ENCODE measurements at regions not wholly inside any gene's neighbourhood (a gene's known extent, or its start where the extent isn't known, plus 50 kb on each side); places are given as distances from the start of the nearest gene placed in this dataset.
"Not testable (repeated sequence)": the region's sequence is repeated elsewhere in the genome, so short reads cannot be mapped to it uniquely, and the experiment has no call there.

DNA sequence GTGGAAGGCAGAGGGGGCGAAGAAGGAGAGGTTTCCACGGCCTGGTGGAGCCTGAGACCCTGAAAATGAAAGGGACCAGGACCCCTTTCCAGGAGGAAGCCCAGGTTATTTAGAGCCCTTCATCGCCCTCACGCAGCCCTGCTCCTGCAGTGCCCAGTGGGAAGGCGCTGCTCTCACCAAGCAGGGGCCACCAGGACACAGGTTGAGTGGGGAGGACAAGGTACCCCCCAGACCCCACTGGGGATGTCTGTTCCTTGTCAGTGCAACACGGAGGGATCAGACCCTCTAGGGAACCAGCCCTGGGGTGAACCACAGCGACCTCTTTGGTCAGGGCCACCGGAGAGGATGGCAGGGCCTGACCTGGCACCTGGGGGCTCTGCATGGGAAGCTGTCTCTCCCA is 163.9 kb downstream of the C16orf95 start:
- Mint-ChIP-seq H3K9me3 (peaks cover 20% of the 10 kb centered on the region), H3K4me1 (ENCODE audit: low read depth) (no peaks in the 10 kb centered on the region), H3K4me3 (ENCODE audit: low read depth) (no peak overlapping the region), H3K36me3 (ENCODE audit: low read depth) (no peaks in the 10 kb centered on the region), H3K27ac (no peak overlapping the region), H3K27me3 (ENCODE audit: low read depth) (no peaks in the 10 kb centered on the region)
- intact Hi-C loops (cut with micrococcal nuclease), result no loop called here
- no peak for DNase-seq (ENCODE audit: low spot score)

DNA sequence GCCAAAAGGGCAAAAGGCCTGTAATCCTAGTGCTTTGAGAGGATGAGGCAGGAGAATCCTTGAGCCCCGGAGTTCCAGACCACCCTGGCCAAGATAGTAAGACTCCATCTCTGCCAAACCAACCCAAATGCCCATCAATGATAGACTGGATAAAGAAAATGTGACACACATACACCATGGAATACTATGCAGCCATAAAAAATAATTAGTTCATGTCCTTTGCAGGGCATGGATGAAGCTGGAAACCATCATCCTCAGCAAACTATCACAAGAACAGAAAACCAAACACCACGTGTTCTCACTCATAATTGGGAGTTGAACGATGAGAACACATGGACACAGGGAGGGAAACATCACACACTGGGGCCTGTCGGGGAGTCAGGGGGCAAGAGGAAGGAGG is 161.9 kb downstream of the C16orf95 start:
- DNase-seq (ENCODE audit: low spot score); H3K27ac Mint-ChIP-seq; H3K4me1 Mint-ChIP-seq (ENCODE audit: low read depth); intact Hi-C loops (cut with micrococcal nuclease); H3K4me3 Mint-ChIP-seq (ENCODE audit: low read depth); H3K27me3 Mint-ChIP-seq (ENCODE audit: low read depth); H3K36me3 Mint-ChIP-seq (ENCODE audit: low read depth): not testable (repeated sequence)
- H3K9me3 Mint-ChIP-seq, result peaks cover 11% of the 10 kb centered on the region

DNA sequence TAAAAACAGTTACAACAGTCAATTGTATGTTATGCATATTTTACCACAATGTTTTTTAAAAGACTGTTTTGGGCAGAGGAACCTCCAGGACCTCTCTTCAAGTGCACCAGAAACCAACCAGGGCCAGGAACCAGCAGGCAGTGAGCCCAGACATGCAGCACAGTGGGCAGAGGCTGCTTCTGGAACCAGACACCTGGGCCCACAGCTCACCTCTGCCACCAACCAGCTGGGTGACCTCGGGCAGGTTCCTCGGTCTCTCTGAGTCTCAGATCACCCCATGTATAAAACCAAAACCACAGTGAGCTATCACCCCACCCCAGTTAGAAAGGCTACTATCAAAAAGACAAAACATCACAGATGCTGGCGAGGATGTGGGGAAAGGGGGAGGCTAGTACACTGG is 161.0 kb downstream of the C16orf95 start:
- Mint-ChIP-seq H3K27me3 (ENCODE audit: low read depth) (no peaks in the 10 kb centered on the region), H3K4me1 (ENCODE audit: low read depth) (no peaks in the 10 kb centered on the region), H3K4me3 (ENCODE audit: low read depth) (no peak overlapping the region), H3K36me3 (ENCODE audit: low read depth) (no peaks in the 10 kb centered on the region), H3K9me3 (peaks cover 11% of the 10 kb centered on the region), H3K27ac (no peak overlapping the region)
- no peak for DNase-seq (ENCODE audit: low spot score)
- intact Hi-C loops (cut with micrococcal nuclease), result no loop called here

DNA sequence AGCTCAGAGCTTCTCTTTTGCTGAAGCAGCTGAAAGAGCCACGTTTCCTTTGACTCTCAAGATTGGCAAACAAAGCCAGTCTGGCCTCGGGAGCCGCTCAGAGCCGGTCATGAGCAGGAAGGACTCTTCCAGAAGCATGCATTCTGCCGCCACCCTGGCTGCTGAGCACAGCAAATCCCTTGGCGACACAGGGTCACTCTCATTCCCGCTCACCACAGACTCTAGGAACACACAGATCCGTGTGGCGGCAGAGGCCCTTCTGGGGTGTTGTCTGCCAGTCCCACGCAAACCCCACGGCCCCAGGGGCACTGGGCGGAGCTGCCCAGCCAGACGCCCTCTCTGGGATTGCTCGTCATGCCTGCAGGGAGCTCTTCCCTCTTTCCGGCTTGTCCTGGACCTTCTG is 157.0 kb downstream of the C16orf95 start:
- H3K36me3 Mint-ChIP-seq (ENCODE audit: low read depth), result no peaks in the 10 kb centered on the region
- no peak overlapping the region for H3K4me3 Mint-ChIP-seq (ENCODE audit: low read depth)
- H3K4me1 Mint-ChIP-seq (ENCODE audit: low read depth), result no peaks in the 10 kb centered on the region
- H3K27me3 Mint-ChIP-seq (ENCODE audit: low read depth), result no peaks in the 10 kb centered on the region
- intact Hi-C loops (cut with micrococcal nuclease), result no loop called here
- H3K27ac Mint-ChIP-seq, result no peak overlapping the region
- DNase-seq (ENCODE audit: low spot score), result no peak
- peaks cover 4% of the 10 kb centered on the region for H3K9me3 Mint-ChIP-seq

DNA sequence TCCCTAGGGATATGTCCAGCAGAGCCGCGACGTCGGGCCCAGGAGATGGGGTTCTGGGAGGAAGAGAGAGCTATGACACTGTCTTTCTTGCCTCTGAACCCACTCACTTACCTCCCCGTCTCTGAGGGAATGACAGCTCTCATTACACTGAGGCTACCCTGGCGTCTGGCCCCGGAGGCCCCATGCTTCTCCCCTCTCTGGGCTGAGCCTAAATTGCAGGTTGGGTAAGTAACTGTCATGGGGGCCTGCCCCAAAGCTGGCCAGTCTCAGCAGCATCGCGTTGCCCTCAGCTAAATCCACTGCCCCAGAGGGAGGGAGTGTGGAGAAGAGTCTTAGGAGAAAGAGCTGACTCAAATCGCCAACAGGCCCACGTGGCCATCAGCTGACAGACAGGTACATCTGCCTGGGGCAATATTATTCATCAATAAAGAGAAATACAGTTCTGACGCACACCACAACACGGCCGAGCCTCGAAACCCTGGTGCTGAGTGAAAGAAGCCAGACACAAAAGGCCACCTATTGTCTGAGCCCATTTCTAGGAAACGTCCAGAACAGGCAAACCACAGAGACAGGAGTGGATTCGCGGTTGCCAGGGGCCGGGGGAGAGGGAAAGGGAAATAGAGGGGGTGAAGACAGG is 156.4 kb downstream of the C16orf95 start:
- no peak overlapping the region for H3K27ac Mint-ChIP-seq
- no peak for DNase-seq (ENCODE audit: low spot score)
- H3K4me3 Mint-ChIP-seq (ENCODE audit: low read depth), result no peak overlapping the region
- H3K36me3 Mint-ChIP-seq (ENCODE audit: low read depth), result no peaks in the 10 kb centered on the region
- no peaks in the 10 kb centered on the region for H3K27me3 Mint-ChIP-seq (ENCODE audit: low read depth)
- H3K4me1 Mint-ChIP-seq (ENCODE audit: low read depth), result no peaks in the 10 kb centered on the region
- intact Hi-C loops (cut with micrococcal nuclease), result no loop called here
- peaks cover 4% of the 10 kb centered on the region for H3K9me3 Mint-ChIP-seq

DNA sequence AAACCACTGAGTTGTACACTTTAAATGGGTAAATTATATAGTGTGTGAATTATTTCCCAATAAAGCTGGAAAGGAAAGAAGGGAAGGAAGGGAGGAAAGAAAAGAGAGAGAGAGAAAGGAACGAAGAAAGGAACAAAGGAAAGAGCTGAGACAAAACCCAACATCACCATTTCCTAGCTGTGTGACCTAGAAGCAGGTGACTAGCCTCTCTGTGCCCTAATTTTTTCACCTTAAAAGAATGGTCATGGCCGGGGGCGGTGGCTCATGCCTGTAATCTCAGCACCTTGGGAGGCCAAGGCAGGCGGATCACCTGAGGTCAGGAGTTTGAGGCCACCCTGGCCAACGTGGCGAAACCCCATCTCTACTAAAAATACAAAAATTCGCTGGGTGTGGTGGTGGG is 155.8 kb downstream of the C16orf95 start:
- H3K4me3 Mint-ChIP-seq (ENCODE audit: low read depth); H3K27me3 Mint-ChIP-seq (ENCODE audit: low read depth); DNase-seq (ENCODE audit: low spot score); H3K36me3 Mint-ChIP-seq (ENCODE audit: low read depth); H3K27ac Mint-ChIP-seq; intact Hi-C loops (cut with micrococcal nuclease); H3K4me1 Mint-ChIP-seq (ENCODE audit: low read depth); H3K9me3 Mint-ChIP-seq: not testable (repeated sequence)

DNA sequence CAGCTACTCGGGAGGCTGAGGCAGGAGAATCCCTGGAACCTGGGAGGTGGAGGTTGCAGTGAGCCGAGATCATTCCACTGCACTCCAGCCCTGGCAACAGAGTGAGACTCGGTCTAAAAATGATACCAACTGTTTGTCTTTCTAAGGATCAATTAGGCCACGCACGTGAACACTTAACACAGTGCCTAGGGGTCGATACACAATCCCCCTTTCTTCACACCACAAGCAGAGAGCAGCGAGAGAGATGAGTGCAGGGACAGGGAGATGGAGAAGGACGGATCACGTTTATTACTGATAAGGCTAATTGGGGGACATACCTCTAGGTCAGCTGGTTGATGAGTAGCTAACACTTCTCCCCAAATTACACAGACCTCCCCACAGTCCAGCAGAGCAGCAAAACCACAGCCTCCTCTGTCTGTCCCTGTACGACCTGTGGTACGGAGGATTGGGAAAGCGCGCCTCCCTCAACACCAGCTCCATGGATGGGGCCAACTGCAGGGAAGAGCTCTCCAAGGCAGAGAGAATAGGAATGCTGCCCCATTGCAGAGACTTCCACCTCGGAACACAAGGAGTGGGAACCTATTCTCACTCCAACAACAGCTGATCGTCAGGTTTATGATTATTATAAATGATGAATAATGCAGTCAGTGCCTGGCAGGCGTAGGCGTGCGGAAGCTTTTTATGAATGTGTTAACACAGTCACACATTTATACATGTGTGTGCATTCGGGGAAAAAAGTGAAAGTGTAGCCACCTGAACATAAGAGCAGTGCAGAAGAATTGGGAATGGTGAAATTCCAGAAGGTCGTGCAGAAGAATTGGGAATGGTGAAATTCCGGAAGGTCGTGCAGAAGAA is 155.1 kb downstream of the C16orf95 start:
- H3K4me3 Mint-ChIP-seq (ENCODE audit: low read depth), result no peak overlapping the region
- no peaks in the 10 kb centered on the region for H3K27me3 Mint-ChIP-seq (ENCODE audit: low read depth)
- H3K9me3 Mint-ChIP-seq, result peaks cover 4% of the 10 kb centered on the region
- no peaks in the 10 kb centered on the region for H3K36me3 Mint-ChIP-seq (ENCODE audit: low read depth)
- no peaks in the 10 kb centered on the region for H3K4me1 Mint-ChIP-seq (ENCODE audit: low read depth)
- no peak for DNase-seq (ENCODE audit: low spot score)
- no peak overlapping the region for H3K27ac Mint-ChIP-seq
- intact Hi-C loops (cut with micrococcal nuclease), result no loop called here

DNA sequence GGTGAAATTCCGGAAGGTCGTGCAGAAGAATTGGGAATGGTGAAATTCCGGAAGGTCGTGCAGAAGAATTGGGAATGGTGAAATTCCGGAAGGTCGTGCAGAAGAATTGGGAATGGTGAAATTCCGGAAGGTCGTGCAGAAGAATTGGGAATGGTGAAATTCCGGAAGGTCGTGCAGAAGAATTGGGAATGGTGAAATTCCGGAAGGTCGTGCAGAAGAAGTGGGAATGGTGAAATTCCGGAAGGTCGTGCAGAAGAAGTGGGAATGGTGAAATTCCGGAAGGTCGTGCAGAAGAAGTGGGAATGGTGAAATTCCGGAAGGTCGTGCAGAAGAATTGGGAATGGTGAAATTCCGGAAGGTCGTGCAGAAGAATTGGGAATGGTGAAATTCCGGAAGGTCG is 154.4 kb downstream of the C16orf95 start:
- DNase-seq (ENCODE audit: low spot score); H3K27ac Mint-ChIP-seq; H3K4me3 Mint-ChIP-seq (ENCODE audit: low read depth); intact Hi-C loops (cut with micrococcal nuclease); H3K27me3 Mint-ChIP-seq (ENCODE audit: low read depth); H3K4me1 Mint-ChIP-seq (ENCODE audit: low read depth); H3K36me3 Mint-ChIP-seq (ENCODE audit: low read depth); H3K9me3 Mint-ChIP-seq: not testable (repeated sequence)

DNA sequence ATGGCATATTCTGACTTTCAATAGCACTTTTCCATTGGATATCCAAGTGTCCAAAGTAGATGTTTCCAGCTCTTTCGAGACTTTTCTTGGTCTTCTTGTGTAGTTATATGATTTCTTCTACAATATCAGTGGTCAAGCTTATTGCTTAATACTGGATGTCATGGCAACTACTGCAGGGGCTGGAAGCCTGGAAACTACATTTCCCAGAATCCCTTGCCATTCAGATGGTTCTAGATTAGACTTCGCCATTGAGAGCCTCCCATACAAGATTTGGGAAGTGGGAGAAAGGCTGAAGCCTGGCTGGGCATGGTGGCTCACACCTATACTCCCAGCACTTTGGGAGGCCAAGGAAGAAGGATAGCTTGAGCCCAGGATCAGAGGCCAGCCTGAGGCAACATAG is 153.6 kb downstream of the C16orf95 start:
- Mint-ChIP-seq H3K27me3 (ENCODE audit: low read depth) (no peaks in the 10 kb centered on the region), H3K4me1 (ENCODE audit: low read depth) (no peaks in the 10 kb centered on the region)
- no peak for DNase-seq (ENCODE audit: low spot score)

DNA sequence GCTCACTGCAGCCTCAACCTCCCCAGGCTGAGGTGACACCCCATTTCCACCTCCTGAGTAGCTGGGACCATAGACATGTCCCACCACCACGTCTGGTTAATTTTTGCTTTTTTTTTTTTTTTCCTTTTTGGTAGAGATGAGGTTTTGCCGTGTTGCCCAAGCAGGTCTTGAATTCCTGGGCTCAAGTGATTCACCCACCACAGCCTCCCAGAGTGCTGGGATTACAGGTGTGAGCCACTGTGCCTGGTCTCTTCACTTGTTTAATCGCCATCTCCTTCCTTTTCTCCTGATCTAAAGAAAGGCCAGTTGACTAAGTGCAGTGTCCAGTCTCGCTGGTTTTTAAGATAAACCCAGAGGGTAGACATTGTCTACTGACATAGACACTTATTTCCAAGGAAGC is 152.0 kb downstream of the C16orf95 start:
- Mint-ChIP-seq H3K36me3 (ENCODE audit: low read depth) (no peaks in the 10 kb centered on the region), H3K27me3 (ENCODE audit: low read depth) (no peaks in the 10 kb centered on the region), H3K27ac (no peak overlapping the region), H3K9me3 (peaks cover 4% of the 10 kb centered on the region), H3K4me1 (ENCODE audit: low read depth) (no peaks in the 10 kb centered on the region), H3K4me3 (ENCODE audit: low read depth) (no peak overlapping the region)
- DNase-seq (ENCODE audit: low spot score), result no peak
- intact Hi-C loops (cut with micrococcal nuclease), result no loop called here

More for the DNA sequence above, 153.6 kb downstream of the C16orf95 start:
- intact Hi-C loops (cut with micrococcal nuclease), result no loop called here
- Mint-ChIP-seq H3K27ac (no peak overlapping the region), H3K4me3 (ENCODE audit: low read depth) (no peak overlapping the region), H3K9me3 (peaks cover 4% of the 10 kb centered on the region), H3K36me3 (ENCODE audit: low read depth) (no peaks in the 10 kb centered on the region)

DNA sequence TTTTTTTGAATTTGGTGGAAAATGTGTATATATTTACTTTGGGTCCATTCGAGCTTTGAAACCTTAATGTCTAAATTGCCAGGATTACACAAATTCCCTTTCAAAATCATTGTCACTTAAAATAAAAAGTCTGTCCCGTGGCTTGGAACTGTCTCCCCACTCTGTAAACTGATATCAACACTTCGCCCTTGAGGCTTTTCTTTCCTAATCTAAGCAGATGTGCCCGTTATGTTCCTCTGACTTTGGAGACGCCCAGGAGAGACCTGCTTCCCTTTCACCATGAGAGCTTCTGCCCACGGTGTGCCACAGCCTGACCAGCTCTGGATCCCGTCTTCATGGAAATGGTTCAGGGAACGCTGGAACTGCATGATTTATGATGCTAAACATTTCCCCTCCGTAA is 151.3 kb downstream of the C16orf95 start:
- DNase-seq (ENCODE audit: low spot score), result no peak
- Mint-ChIP-seq H3K4me3 (ENCODE audit: low read depth) (no peak overlapping the region), H3K4me1 (ENCODE audit: low read depth) (no peaks in the 10 kb centered on the region), H3K36me3 (ENCODE audit: low read depth) (no peaks in the 10 kb centered on the region), H3K27me3 (ENCODE audit: low read depth) (no peaks in the 10 kb centered on the region), H3K27ac (no peak overlapping the region), H3K9me3 (peaks cover 4% of the 10 kb centered on the region)
- intact Hi-C loops (cut with micrococcal nuclease), result no loop called here

DNA sequence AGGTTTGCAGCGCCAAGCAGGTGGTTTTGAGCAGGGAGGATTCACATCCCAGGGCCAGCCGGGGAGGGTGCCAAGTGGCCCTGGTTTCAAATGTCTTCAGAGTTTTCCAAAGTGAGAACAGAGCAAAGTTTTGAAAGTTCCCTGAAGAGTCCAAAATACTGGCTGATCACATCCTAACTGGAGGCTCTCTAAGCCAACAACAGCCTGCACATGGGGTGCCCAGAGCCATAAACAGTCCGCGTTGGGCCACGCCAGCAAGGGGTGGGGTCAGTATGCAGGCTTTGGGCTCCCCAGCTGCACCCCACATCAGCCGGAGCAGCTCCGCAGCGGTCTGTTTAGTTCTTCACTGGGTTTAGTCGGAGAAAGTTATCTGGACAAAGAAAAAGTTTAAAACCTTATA is 150.9 kb downstream of the C16orf95 start:
- Mint-ChIP-seq H3K36me3 (ENCODE audit: low read depth) (no peaks in the 10 kb centered on the region), H3K9me3 (peaks cover 4% of the 10 kb centered on the region), H3K4me1 (ENCODE audit: low read depth) (no peaks in the 10 kb centered on the region), H3K27ac (no peak overlapping the region), H3K27me3 (ENCODE audit: low read depth) (no peaks in the 10 kb centered on the region), H3K4me3 (ENCODE audit: low read depth) (no peak overlapping the region)
- intact Hi-C loops (cut with micrococcal nuclease), result no loop called here
- DNase-seq (ENCODE audit: low spot score), result no peak

DNA sequence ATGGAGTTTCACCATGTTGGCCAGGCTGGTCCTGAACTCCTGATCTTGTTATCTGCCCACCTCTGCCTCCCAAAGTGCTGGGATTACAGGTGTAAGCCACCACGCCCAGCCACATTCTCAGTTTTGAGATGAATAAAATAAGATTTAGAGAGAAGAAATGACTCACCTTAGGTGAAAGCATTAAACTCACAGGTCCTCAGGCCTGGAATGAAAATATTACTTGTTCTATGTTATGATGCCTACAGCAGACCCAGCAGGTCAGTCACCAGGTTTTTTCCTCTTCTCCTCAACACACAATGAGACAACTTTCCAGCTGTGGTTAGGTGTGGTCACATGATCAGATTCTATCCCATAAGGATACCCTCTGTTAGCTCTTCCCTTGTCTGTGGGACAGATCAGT is 150.3 kb downstream of the C16orf95 start:
- no peaks in the 10 kb centered on the region for H3K4me1 Mint-ChIP-seq (ENCODE audit: low read depth)
- no peaks in the 10 kb centered on the region for H3K27me3 Mint-ChIP-seq (ENCODE audit: low read depth)
- intact Hi-C loops (cut with micrococcal nuclease), result no loop called here
- no peaks in the 10 kb centered on the region for H3K36me3 Mint-ChIP-seq (ENCODE audit: low read depth)
- no peak overlapping the region for H3K27ac Mint-ChIP-seq
- H3K9me3 Mint-ChIP-seq, result peaks cover 4% of the 10 kb centered on the region
- no peak for DNase-seq (ENCODE audit: low spot score)
- H3K4me3 Mint-ChIP-seq (ENCODE audit: low read depth), result no peak overlapping the region

All from activated T-helper 2 cell treated with anti-CD3 and anti-CD28 coated beads, Interferon-gamma antibody, Interleukin-2, Interleukin-4, amounts not matched to agents 10 μg/mL and 5 μg/mL and 100 μg/mL, durations not matched to agents 14 hours and 24 hours and 36 hours (primary cell).